ENCODE measurements at regions not wholly inside any gene's neighbourhood (a gene's known extent, or its start where the extent isn't known, plus 50 kb on each side); places are given as distances from the start of the nearest gene placed in this dataset.

GRCh38 chr18:73756256-73757091 lies 391.2 kb downstream of the FBXO15 start:
- TF ChIP-seq CTCF (IDR thresholded peaks at IDR 0.05; ENCODE audit: unreplicated experiment): no peak
- Mint-ChIP-seq H3K36me3 (ENCODE audit: insufficient read depth) (no peaks in the 10 kb centered on the region), H3K27me3 (peaks cover 15% of the 10 kb centered on the region), H3K4me3 (ENCODE audit: low read depth) (no peak overlapping the region), H3K27ac (no peak overlapping the region), H3K9me3 (ENCODE audit: low read depth) (no peaks in the 10 kb centered on the region), H3K4me1 (ENCODE audit: low read depth) (peaks cover 5% of the 10 kb centered on the region)
- DNase-seq (ENCODE audit: low spot score, unreplicated experiment): no peak

- H3K27ac Mint-ChIP-seq: no peak overlapping the region
- H3K36me3 Mint-ChIP-seq (ENCODE audit: insufficient read depth): no peaks in the 10 kb centered on the region
- H3K4me3 Mint-ChIP-seq (ENCODE audit: low read depth): no peak overlapping the region
- H3K4me1 Mint-ChIP-seq (ENCODE audit: low read depth): peaks cover 3% of the 10 kb centered on the region
- H3K27me3 Mint-ChIP-seq: peaks cover 18% of the 10 kb centered on the region
- H3K9me3 Mint-ChIP-seq (ENCODE audit: low read depth): no peaks in the 10 kb centered on the region
- no peak for TF ChIP-seq CTCF (IDR thresholded peaks at IDR 0.05; ENCODE audit: unreplicated experiment)
- DNase-seq (ENCODE audit: low spot score, unreplicated experiment): no peak
Observed at GRCh38 chr18:73752965-73753364, 394.7 kb downstream of the FBXO15 start.

- H3K9me3 Mint-ChIP-seq (ENCODE audit: low read depth): no peaks in the 10 kb centered on the region
- no peak for DNase-seq (ENCODE audit: low spot score, unreplicated experiment)
- H3K4me1 Mint-ChIP-seq (ENCODE audit: low read depth): peaks cover 3% of the 10 kb centered on the region
- peaks cover 15% of the 10 kb centered on the region for H3K27me3 Mint-ChIP-seq
- TF ChIP-seq CTCF (IDR thresholded peaks at IDR 0.05; ENCODE audit: unreplicated experiment): no peak
- no peak overlapping the region for H3K4me3 Mint-ChIP-seq (ENCODE audit: low read depth)
- no peaks in the 10 kb centered on the region for H3K36me3 Mint-ChIP-seq (ENCODE audit: insufficient read depth)
- no peak overlapping the region for H3K27ac Mint-ChIP-seq
Observed at GRCh38 chr18:73752546-73752945, 395.1 kb downstream of the FBXO15 start.

GRCh38 chr18:73750052-73750451 lies 397.6 kb downstream of the FBXO15 start:
- Mint-ChIP-seq H3K4me3 (ENCODE audit: low read depth) (no peak overlapping the region), H3K36me3 (ENCODE audit: insufficient read depth) (no peaks in the 10 kb centered on the region), H3K27ac (no peak overlapping the region), H3K27me3 (peaks cover 6% of the 10 kb centered on the region), H3K9me3 (ENCODE audit: low read depth) (no peaks in the 10 kb centered on the region), H3K4me1 (ENCODE audit: low read depth) (peaks cover 1% of the 10 kb centered on the region)
- no peak for TF ChIP-seq CTCF (IDR thresholded peaks at IDR 0.05; ENCODE audit: unreplicated experiment)
- DNase-seq (ENCODE audit: low spot score, unreplicated experiment): no peak

GRCh38 chr18:73749304-73749703 lies 398.3 kb downstream of the FBXO15 start:
- Mint-ChIP-seq H3K4me1 (ENCODE audit: low read depth) (peaks cover 1% of the 10 kb centered on the region), H3K4me3 (ENCODE audit: low read depth) (no peak overlapping the region), H3K9me3 (ENCODE audit: low read depth) (no peaks in the 10 kb centered on the region), H3K27me3 (peaks cover 6% of the 10 kb centered on the region), H3K27ac (no peak overlapping the region), H3K36me3 (ENCODE audit: insufficient read depth) (no peaks in the 10 kb centered on the region)
- DNase-seq (ENCODE audit: low spot score, unreplicated experiment): no peak
- TF ChIP-seq CTCF (IDR thresholded peaks at IDR 0.05; ENCODE audit: unreplicated experiment): no peak

All from progenitor cell of endocrine pancreas (in vitro differentiated cells).